Activated gamma-delta T cell (primary cell): ENCODE measurements at regions not wholly inside any gene's neighbourhood (a gene's known extent, or its start where the extent isn't known, plus 50 kb on each side); places are given as distances from the start of the nearest gene placed in this dataset.
"Not testable (repeated sequence)": the region's sequence is repeated elsewhere in the genome, so short reads cannot be mapped to it uniquely, and the experiment has no call there.

ENCODE experiments used
- DNase-seq: peaks from one replicate; lab custom pipeline; 2025; lab: John Stamatoyannopoulos, UW

- DNase-seq, result no peak
These were observed 51.5 kb upstream of the MRI1 start for GRCh38 chr19:13712767-13713201.

GRCh38 chr19:13707915-13708314 is 56.4 kb upstream of the MRI1 start:
- no peak for DNase-seq

DNA sequence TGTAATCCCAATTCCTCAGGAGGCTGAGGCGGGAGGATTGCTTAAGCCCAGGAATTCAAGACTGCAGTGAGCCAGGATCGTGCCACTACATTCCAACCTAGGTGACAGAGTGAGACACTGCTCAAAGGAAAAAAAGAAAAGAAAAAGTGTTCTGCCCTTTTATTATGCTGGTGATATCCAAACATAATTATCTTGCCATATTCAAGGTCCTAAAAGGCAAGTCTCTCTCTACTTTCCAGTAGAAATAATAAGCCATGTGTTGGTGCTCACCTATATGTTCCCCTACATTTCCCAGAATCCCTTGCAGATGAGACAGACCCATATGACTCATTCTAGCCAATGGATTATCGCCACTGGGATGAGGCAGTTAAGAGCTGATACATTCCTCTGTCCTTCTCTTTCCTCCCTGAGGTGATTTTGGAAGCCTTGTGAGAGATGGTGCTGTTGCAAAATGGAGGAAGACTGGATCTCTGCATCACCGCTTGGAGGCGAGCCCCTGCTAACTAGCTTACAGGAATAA is 58.3 kb upstream of the MRI1 start:
- DNase-seq, result no peak

GRCh38 chr19:13705201-13705600 is 59.1 kb upstream of the MRI1 start:
- no peak for DNase-seq

GRCh38 chr19:13701624-13702023 is 62.7 kb upstream of the MRI1 start:
- no peak for DNase-seq

GRCh38 chr19:13700621-13701020 is 63.7 kb upstream of the MRI1 start:
- DNase-seq, result no peak

GRCh38 chr19:13699786-13700185 is 64.5 kb upstream of the MRI1 start:
- no peak for DNase-seq

DNA sequence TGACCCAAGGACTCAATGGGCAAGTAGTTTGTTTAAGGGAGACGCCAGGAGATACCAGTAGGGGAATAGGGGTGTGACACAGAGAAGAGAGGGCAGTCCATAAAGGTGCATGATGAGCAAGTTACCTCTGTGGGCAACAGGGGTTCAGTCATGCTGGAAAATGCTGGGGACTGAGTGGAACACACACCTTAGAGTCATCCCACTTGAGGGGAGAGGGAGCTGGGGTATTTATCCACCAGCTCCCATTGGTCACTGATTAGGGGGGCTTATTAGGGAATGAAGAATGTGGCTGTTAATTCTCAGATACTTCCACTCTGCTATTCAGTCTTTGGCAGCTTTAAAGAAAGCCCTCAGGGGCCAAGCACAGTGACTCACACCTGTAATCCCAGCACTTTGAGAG is 67.5 kb upstream of the MRI1 start:
- DNase-seq, result no peak

- no peak for DNase-seq
These were observed 70.4 kb upstream of the MRI1 start for GRCh38 chr19:13693889-13694288.

DNA sequence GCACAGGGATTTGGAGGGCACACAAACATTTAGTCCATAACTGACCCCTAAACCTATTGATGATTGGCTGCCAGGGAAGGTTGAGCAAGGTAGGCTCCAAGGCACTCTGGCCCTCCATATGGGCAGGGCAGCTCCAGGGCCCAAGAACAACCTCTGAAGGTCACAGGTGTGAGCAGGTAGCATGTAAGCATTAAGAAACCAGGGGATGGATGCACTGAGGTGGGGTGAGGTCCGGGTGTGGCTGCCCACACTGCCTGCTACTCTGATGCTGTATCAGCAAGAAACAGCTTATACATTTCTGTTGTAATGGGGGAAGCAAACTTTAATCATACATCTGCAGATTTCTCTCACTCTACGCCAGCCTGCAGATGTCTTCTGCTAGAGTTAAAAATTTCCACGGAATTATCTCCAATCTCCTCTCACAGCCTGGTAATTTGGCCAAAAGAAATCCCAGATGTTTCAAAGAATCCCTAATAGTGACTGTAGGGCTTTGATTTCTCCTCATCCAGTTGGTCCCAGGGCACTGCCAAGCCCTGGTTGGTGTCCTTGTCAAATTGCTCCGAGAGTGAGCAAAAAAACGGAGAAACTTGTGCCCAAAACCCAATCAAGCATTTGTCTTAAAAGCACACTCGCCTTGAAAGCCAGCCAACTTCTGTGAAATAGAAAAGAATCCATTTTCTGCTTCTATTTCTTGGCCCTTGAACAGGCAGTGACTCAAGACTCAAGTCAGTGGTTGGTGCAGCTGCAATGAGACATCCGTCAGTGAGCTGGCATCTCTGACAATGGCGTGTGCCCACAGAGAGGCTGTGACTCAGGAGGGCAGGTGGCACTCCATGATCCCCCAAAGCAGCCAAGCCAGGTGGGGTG is 72.5 kb upstream of the MRI1 start:
- no peak for DNase-seq

DNA sequence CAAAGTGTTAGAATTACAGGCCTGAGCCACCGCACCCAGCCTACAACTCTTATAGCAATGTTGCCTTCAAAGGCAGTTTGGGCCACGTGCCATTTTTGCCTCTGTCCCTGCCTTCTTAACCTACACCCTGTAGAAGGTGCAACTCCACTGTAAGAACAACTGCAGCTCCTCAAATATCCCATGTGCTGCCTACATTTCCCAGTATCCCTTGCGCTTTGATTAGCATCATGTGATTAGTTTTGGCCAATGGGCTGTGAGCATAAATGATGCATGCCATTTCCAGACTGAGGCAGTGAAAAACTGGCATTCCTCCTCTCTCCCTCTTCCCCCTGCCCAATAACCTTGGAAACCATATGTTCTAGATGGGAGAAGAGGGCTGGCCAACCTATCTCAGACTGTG is 75.2 kb upstream of the MRI1 start:
- no peak for DNase-seq

DNA sequence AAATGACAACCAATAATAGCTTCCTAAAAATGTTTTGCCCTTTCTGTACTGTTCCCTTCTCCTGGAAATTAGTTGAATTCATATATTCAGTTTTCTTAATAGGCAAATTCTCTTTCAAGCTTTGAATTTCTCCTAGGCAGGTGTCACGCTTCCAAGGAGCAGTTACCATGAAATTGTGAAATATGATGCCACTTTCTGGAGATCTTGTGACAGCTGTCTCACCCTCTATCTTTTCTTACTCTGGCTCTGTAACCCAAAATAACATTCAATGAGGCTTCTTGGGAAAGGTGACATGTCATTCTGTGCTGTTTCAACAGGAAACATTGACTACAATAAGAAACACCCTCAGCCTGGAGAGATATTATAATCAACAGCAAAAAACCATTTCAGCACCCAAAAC is 80.3 kb upstream of the MRI1 start:
- no peak for DNase-seq

- DNase-seq, result no peak
These were observed 82.8 kb upstream of the MRI1 start for GRCh38 chr19:13681509-13681908.

DNA sequence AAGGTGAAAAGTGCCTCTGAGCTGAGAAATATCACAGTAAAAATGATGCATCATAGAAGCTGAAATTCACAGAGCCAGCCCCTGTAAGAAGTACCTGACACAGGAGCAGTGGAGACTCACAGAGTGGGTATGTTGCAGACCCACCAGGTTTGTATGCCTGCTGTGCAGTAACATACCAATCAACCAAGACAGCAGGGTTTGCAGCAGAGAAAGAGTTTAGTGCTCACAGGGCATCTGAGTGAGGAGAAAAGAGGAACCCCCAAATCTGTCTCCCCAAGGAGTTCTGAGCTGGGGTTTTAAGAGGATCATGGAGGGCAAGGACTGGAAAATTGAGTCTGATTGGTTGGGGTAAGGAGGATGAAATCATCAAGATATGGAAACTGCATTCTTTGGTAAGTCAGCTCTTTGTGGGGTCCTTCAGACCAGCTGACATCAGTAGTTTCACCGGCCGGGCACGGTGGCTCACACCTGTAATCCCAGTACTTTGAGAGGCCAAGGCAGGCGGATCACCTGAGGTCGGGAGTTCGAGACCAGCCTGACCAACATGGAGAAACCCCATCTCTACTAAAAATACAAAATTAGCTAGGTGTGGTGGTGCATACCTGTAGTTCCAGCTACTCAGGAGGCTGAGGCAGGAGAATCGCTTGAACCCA is 83.5 kb upstream of the MRI1 start:
- not testable (repeated sequence) for DNase-seq

- not testable (repeated sequence) for DNase-seq
These were observed 87.4 kb upstream of the MRI1 start for GRCh38 chr19:13676967-13677366.

DNA sequence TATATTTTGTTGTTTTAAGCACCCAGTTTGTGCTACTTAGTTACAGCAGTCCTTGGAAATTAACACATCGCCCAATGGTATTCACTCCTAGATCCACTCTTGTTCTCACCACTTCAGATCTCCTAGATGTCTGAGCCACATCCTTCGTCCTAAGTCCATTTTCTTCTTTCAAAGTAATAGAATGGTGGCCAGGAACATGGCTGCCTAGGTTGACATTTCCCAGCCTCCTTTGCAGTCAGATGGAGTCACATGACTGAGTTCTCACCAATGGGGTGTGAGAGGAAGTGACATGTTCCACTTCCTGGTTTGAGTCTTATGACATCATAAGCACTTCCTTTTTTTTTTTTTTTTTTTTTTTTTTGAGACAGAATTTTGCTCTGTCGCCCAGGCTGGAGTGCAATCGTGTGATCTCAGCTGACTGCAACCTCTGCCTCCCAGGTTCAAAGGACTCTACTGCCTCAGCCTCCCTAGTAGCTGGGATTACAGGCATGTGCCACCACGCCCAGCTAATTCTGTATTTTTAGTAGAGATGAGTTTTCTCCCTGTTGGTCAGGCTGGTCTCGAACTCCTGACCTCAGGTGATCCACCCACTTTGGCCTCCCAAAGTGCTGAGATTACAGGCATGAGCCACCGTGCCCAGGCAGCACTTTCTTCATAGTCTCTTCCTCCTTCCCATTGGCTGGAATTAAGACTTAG is 91.7 kb upstream of the MRI1 start:
- not testable (repeated sequence) for DNase-seq

DNA sequence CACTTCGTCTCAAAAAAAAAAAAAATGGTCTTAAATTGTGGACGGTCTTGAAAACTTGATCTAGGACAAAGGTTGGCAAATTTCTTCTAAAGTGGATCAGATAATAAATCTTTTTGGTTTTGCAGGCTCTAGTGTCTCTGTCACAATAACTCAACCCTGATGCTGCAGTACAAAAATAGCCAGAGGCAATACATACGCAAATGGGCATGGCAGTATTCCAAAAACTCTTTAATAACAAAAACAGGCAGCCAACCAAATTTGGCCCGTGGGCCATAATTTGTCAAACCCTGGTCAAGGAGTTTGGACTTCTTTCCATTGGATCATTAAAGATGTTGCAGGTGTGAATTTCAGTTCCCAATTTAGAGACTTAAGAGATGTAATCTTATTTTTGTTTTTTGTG is 93.5 kb upstream of the MRI1 start:
- no peak for DNase-seq

GRCh38 chr19:13669780-13670355 is 94.5 kb upstream of the MRI1 start:
- DNase-seq, result no peak

DNA sequence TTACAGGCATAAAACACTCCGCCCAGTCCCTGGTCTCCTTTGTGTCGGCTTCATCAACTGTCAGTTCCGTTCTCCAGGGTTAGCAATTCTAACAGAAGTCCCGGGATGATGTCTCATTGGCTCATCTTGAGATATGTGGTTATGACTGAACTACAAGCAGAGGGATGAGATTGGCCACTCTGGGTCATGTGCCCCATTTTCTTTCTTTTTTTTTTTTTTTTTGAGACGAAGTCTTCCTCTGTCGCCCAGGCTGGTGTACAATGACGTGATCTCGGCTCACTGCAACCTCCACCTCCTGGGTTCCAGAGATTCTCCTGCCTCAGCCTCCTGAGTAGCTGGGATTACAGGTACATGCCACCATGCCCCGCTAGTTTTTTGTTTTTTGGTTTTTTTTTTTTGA is 95.4 kb upstream of the MRI1 start:
- no peak for DNase-seq

DNA sequence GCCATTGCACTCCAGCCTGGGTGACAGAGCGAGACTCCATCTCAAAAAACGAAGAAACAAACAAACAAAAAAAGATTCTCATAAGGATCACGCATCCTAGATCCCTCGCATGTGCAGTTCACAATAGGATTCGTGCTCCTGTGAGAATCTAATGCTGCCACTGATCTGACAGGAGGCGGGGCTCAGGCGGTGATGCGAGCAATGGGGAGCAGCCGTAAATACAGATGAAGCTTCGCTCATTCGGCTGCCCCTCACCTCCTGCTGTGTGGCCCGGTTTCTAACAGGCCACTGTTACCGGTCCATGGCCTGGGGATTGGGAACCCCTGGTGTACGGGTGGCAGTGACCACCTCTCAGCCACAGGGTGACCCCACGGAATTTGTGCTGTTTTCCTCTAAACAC is 98.2 kb upstream of the MRI1 start:
- no peak for DNase-seq

DNA sequence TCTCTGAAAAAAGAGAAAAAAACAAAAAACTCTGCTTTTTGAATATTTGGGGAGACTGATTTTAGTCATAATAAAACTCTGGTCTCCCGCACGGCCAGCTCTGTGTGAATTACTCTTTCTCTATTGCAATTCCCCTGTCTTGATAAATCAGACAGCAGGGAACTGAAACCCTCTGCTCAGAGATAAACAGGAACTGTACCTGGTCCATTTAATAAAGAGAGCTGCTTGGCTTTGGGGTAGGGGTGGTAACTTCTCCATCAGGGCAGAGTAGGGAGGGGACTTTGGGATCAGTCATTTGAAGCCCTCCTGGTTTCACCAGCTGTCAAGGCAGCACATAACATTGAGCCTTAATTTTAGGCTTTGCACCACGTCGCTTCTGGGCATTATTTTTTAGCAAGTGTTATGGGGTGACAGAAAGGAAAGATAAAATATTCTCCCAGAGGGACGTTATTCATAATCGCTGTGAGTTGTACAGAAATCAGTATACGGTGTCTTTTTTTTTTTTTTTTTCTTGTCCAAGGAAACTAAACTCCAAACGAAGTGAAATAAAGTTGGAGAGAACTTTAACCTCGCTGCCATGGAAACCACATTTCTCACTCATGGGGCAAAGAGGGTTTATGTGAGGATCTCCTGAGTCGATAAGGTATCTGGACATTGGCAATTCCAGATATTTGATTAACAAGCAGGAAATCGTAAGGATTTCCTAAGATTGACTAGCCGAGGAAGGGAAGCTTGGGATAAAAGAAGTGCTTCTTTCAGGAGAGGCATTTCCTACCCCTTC is 99.0 kb upstream of the MRI1 start:
- DNase-seq, result no peak
